ENCODE measurements at regions not wholly inside any gene's neighbourhood (a gene's known extent, or its start where the extent isn't known, plus 50 kb on each side); places are given as distances from the start of the nearest gene placed in this dataset.

- Mint-ChIP-seq H3K27ac (no peak overlapping the region), H3K4me3 (no peak overlapping the region), H3K36me3 (no peaks in the 10 kb centered on the region), H3K27me3 (ENCODE audit: low read depth in 3 of 3) (no peaks in the 10 kb centered on the region), H3K4me1 (no peaks in the 10 kb centered on the region), H3K9me3 (peaks cover 0 to 4% (median 0%) of the 10 kb centered on the region in 7 donors)
- Histone ChIP-seq H3K27me3 (ENCODE audit: control insufficient read depth in 2 of 2, insufficient read depth in 2 of 2, low read length in 2 of 2) (no peaks in the 10 kb centered on the region), H3K36me3 (replicated peaks in 1 of 2; ENCODE audit: control insufficient read depth in 1 of 2, insufficient read depth in 2 of 2, low read length in 2 of 2) (no peaks in the 10 kb centered on the region), H3K9me3 (replicated peaks in 1 of 2; ENCODE audit: control insufficient read depth in 1 of 2, insufficient read depth in 1 of 2, low read length in 2 of 2) (no peaks in the 10 kb centered on the region), H3K27ac (ENCODE audit: low read depth in 1 of 2, low read length in 2 of 2) (no peak overlapping the region), H3K79me2 (ENCODE audit: insufficient read depth, low read length) (no peaks in the 10 kb centered on the region), H3K9ac (ENCODE audit: insufficient read depth, low read length, poor library complexity, severe bottlenecking) (no peak overlapping the region), H3K4me3 (replicated peaks in 1 of 3; ENCODE audit: low read depth in 2 of 3, low read length in 3 of 3) (no peak overlapping the region), H3K4me2 (replicated peaks; ENCODE audit: extremely low read depth, low read length, poor library complexity, severe bottlenecking) (no peak overlapping the region), H2AFZ (ENCODE audit: insufficient read depth, low read depth, low read length, poor library complexity, severe bottlenecking) (no peak overlapping the region), H4K20me1 (ENCODE audit: insufficient read depth, low read length) (no peaks in the 10 kb centered on the region), H3K4me1 (ENCODE audit: control insufficient read depth in 1 of 2, insufficient read depth in 2 of 2, low read length in 2 of 2) (no peaks in the 10 kb centered on the region)
- no peak for DNase-seq
- TF ChIP-seq, protein P1, sequence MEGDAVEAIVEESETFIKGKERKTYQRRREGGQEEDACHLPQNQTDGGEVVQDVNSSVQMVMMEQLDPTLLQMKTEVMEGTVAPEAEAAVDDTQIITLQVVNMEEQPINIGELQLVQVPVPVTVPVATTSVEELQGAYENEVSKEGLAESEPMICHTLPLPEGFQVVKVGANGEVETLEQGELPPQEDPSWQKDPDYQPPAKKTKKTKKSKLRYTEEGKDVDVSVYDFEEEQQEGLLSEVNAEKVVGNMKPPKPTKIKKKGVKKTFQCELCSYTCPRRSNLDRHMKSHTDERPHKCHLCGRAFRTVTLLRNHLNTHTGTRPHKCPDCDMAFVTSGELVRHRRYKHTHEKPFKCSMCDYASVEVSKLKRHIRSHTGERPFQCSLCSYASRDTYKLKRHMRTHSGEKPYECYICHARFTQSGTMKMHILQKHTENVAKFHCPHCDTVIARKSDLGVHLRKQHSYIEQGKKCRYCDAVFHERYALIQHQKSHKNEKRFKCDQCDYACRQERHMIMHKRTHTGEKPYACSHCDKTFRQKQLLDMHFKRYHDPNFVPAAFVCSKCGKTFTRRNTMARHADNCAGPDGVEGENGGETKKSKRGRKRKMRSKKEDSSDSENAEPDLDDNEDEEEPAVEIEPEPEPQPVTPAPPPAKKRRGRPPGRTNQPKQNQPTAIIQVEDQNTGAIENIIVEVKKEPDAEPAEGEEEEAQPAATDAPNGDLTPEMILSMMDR (IDR thresholded peaks at IDR 0.05), result no peak
- whole genome bisulfite sequencing (ENCODE audit: insufficient coverage), result 91% methylated on average over 5 of the region's 5 CpGs
- intact Hi-C loops (cut with micrococcal nuclease), result no loop called here
Observed at GRCh38 chr2:107576991-107577390, 249.7 kb upstream of the RGPD4 start.

- H3K4me3 ChIP-seq (replicated peaks in 1 of 3; ENCODE audit: low read depth in 2 of 3, low read length in 3 of 3), result no peak overlapping the region
- no peaks in the 10 kb centered on the region for H3K4me1 Mint-ChIP-seq
- intact Hi-C loops (cut with micrococcal nuclease), result no loop called here
- H2AFZ ChIP-seq (ENCODE audit: insufficient read depth, low read depth, low read length, poor library complexity, severe bottlenecking), result no peak overlapping the region
- H3K79me2 ChIP-seq (ENCODE audit: insufficient read depth, low read length), result no peaks in the 10 kb centered on the region
- H3K4me2 ChIP-seq (replicated peaks; ENCODE audit: extremely low read depth, low read length, poor library complexity, severe bottlenecking), result no peak overlapping the region
- DNase-seq, result no peak
- H3K36me3 Mint-ChIP-seq, result no peaks in the 10 kb centered on the region
- no peaks in the 10 kb centered on the region for H4K20me1 ChIP-seq (ENCODE audit: insufficient read depth, low read length)
- no peaks in the 10 kb centered on the region for H3K4me1 ChIP-seq (ENCODE audit: control insufficient read depth in 1 of 2, insufficient read depth in 2 of 2, low read length in 2 of 2)
- H3K36me3 ChIP-seq (replicated peaks in 1 of 2; ENCODE audit: control insufficient read depth in 1 of 2, insufficient read depth in 2 of 2, low read length in 2 of 2), result no peaks in the 10 kb centered on the region
- H3K27me3 ChIP-seq (ENCODE audit: control insufficient read depth in 2 of 2, insufficient read depth in 2 of 2, low read length in 2 of 2), result no peaks in the 10 kb centered on the region
- H3K27me3 Mint-ChIP-seq (ENCODE audit: low read depth in 3 of 3), result no peaks in the 10 kb centered on the region
- H3K9me3 ChIP-seq (replicated peaks in 1 of 2; ENCODE audit: control insufficient read depth in 1 of 2, insufficient read depth in 1 of 2, low read length in 2 of 2), result no peaks in the 10 kb centered on the region
- H3K9ac ChIP-seq (ENCODE audit: insufficient read depth, low read length, poor library complexity, severe bottlenecking), result no peak overlapping the region
- no peak overlapping the region for H3K4me3 Mint-ChIP-seq
- peaks cover 0 to 7% (median 3%) of the 10 kb centered on the region in 7 donors for H3K9me3 Mint-ChIP-seq
- TF ChIP-seq, protein P1 (IDR thresholded peaks at IDR 0.05), result no peak
- no peak overlapping the region for H3K27ac ChIP-seq (ENCODE audit: low read depth in 1 of 2, low read length in 2 of 2)
- H3K27ac Mint-ChIP-seq, result no peak overlapping the region
Observed at GRCh38 chr2:107582487-107582886, 244.2 kb upstream of the RGPD4 start.

All from CD14-positive monocyte (primary cell).